ENCODE measurements at regions not wholly inside any gene's neighbourhood (a gene's known extent, or its start where the extent isn't known, plus 50 kb on each side); places are given as distances from the start of the nearest gene placed in this dataset.

- no peak for TF ChIP-seq CTCF (IDR thresholded peaks at IDR 0.05; ENCODE audit: low read depth, low read length, missing control alignments)
- Histone ChIP-seq H3K4me3 (ENCODE audit: low read depth, low read length) (no peak overlapping the region), H3K27ac (no peak overlapping the region), H3K36me3 (replicated peaks) (no peaks in the 10 kb centered on the region), H3K27me3 (replicated peaks) (no peaks in the 10 kb centered on the region)
- in situ Hi-C loops (cut with HindIII; ENCODE audit: low pct_ligation_motif_present, low sequenced_read_pairs), result no loop called here
- DNase-seq, result no peak
These were observed 151.3 kb upstream of the FSCB start for GRCh38 chr14:44658389-44658696.

- in situ Hi-C loops (cut with HindIII; ENCODE audit: low pct_ligation_motif_present, low sequenced_read_pairs), result no loop called here
- TF ChIP-seq CTCF (IDR thresholded peaks at IDR 0.05; ENCODE audit: low read depth, low read length, missing control alignments), result peak; percentile 51
These were observed 150.8 kb upstream of the FSCB start for GRCh38 chr14:44657696-44658388.

GRCh38 chr14:44657203-44657602 lies 150.1 kb upstream of the FSCB start:
- TF ChIP-seq CTCF (IDR thresholded peaks at IDR 0.05; ENCODE audit: low read depth, low read length, missing control alignments), result no peak
- Histone ChIP-seq H3K27ac (no peak overlapping the region), H3K4me3 (ENCODE audit: low read depth, low read length) (no peak overlapping the region), H3K27me3 (replicated peaks) (no peaks in the 10 kb centered on the region), H3K36me3 (replicated peaks) (no peaks in the 10 kb centered on the region)
- DNase-seq, result no peak
- in situ Hi-C loops (cut with HindIII; ENCODE audit: low pct_ligation_motif_present, low sequenced_read_pairs), result no loop called here

More at GRCh38 chr14:44657696-44658388, 150.8 kb upstream of the FSCB start:
- no peaks in the 10 kb centered on the region for H3K36me3 ChIP-seq (replicated peaks)
- H3K4me3 ChIP-seq (ENCODE audit: low read depth, low read length), result no peak overlapping the region
- DNase-seq, result no peak
- no peak overlapping the region for H3K27ac ChIP-seq
- no peaks in the 10 kb centered on the region for H3K27me3 ChIP-seq (replicated peaks)

GRCh38 chr14:44654591-44654990 lies 147.5 kb upstream of the FSCB start:
- in situ Hi-C loops (cut with HindIII; ENCODE audit: low pct_ligation_motif_present, low sequenced_read_pairs), result no loop called here
- TF ChIP-seq CTCF (IDR thresholded peaks at IDR 0.05; ENCODE audit: low read depth, low read length, missing control alignments), result no peak
- Histone ChIP-seq H3K27ac (no peak overlapping the region), H3K4me3 (ENCODE audit: low read depth, low read length) (no peak overlapping the region), H3K27me3 (replicated peaks) (no peaks in the 10 kb centered on the region), H3K36me3 (replicated peaks) (no peaks in the 10 kb centered on the region)
- no peak for DNase-seq

GRCh38 chr14:44653641-44654040 lies 146.6 kb upstream of the FSCB start:
- Histone ChIP-seq H3K4me3 (ENCODE audit: low read depth, low read length) (no peak overlapping the region), H3K27me3 (replicated peaks) (no peaks in the 10 kb centered on the region), H3K36me3 (replicated peaks) (no peaks in the 10 kb centered on the region), H3K27ac (no peak overlapping the region)
- in situ Hi-C loops (cut with HindIII; ENCODE audit: low pct_ligation_motif_present, low sequenced_read_pairs), result no loop called here
- TF ChIP-seq CTCF (IDR thresholded peaks at IDR 0.05; ENCODE audit: low read depth, low read length, missing control alignments), result no peak
- no peak for DNase-seq

GRCh38 chr14:44652640-44653039 lies 145.6 kb upstream of the FSCB start:
- no peak for TF ChIP-seq CTCF (IDR thresholded peaks at IDR 0.05; ENCODE audit: low read depth, low read length, missing control alignments)

More at GRCh38 chr14:44652640-44653039, 145.6 kb upstream of the FSCB start:
- H3K4me3 ChIP-seq (ENCODE audit: low read depth, low read length), result no peak overlapping the region
- H3K27me3 ChIP-seq (replicated peaks), result no peaks in the 10 kb centered on the region
- in situ Hi-C loops (cut with HindIII; ENCODE audit: low pct_ligation_motif_present, low sequenced_read_pairs), result no loop called here
- H3K36me3 ChIP-seq (replicated peaks), result no peaks in the 10 kb centered on the region
- no peak overlapping the region for H3K27ac ChIP-seq
- DNase-seq, result no peak

Measured in brain microvascular endothelial cell (primary cell).